Endothelial cell of umbilical vein (primary cell): ENCODE measurements at regions not wholly inside any gene's neighbourhood (a gene's known extent, or its start where the extent isn't known, plus 50 kb on each side); places are given as distances from the start of the nearest gene placed in this dataset.

Experiments
- BruUV-seq: library from RNA; stranded (reverse); fragments of 400-500 nt; replicated peaks from 2 replicates; lab custom pipeline; 2021; lab: Mats Ljungman, UMichigan
- CTCF ChIA-PET: fragments of 300-600, 350-600 bp; sonication (Branson Sonifier 250); formaldehyde crosslinking; loops from one replicate; lab custom pipeline; 2021; ENCODE audit warnings: antibody characterized with exemption, inconsistent platforms; lab: Charles Lee
- POLR2A ChIA-PET: fragments of 300-600, 350-600 bp; sonication (Branson Sonifier 250); formaldehyde crosslinking; loops from one replicate; lab custom pipeline; 2021; ENCODE audit warnings: antibody characterized with exemption, inconsistent platforms; lab: Charles Lee
- DNase-seq: peaks from one replicate; pipeline ENCODE4 v3.0.0-alpha.2; 2011; ENCODE audit warnings: low read depth, low spot score
- FAIRE-seq: peaks from 2 replicates; lab custom pipeline; 2011; peaks lifted over from hg19 to GRCh38; lab: Jason Lieb, UNC
- H2AFZ ChIP-seq: 2 replicates; pipeline ENCODE4 v1.6.0; 2012; ENCODE audit warnings: low read depth, low read length, control low read depth, inconsistent platforms
- H3K27ac ChIP-seq: 2 replicates; pipeline ENCODE4 v1.5.1; 2011; ENCODE audit warnings: low read depth, mild to moderate bottlenecking, control low read depth, low read length, moderate library complexity; ENCODE audit not compliant: insufficient read depth
- H3K27me3 ChIP-seq, 2 experiments: 2 replicates each; pipeline versions ENCODE4 v1.6.0 to v1.6.1; 2011; ENCODE audit warnings: low read length in 2 of 2, mixed read lengths in 1 of 2; ENCODE audit not compliant: control insufficient read depth in 2 of 2, insufficient read depth in 2 of 2
- H3K36me3 ChIP-seq, 2 experiments: 2 replicates in 1 of 2; 3 replicates in 1 of 2; pipeline ENCODE4 v1.5.1; 2011; ENCODE audit warnings: low read length in 2 of 2, mild to moderate bottlenecking in 1 of 2, moderate library complexity in 1 of 2; ENCODE audit not compliant: control insufficient read depth in 2 of 2, insufficient read depth in 2 of 2; ENCODE audit errors: extremely low read depth in 1 of 2
- H3K4me1 ChIP-seq: 3 replicates; pipeline ENCODE4 v1.5.1; 2011; ENCODE audit warnings: mild to moderate bottlenecking, low read length; ENCODE audit not compliant: control insufficient read depth, insufficient read depth; ENCODE audit errors: extremely low read depth
- H3K4me2 ChIP-seq: 2 replicates; pipeline ENCODE4 v1.6.1; 2011; ENCODE audit warnings: low read length, control low read depth, mixed read lengths; ENCODE audit not compliant: insufficient read depth
- H3K4me3 ChIP-seq, 3 experiments: fragments of 200-600 bp in 1 of 3; sonication (generic), shearing (Covaris generic) in 1 of 3; replicated peaks in 1 of 3; 2 replicates each; pipeline ENCODE4 v1.5.1; 2011 to 2016; ENCODE audit warnings: control low read depth in 3 of 3, low read length in 3 of 3, mild to moderate bottlenecking in 2 of 3, inconsistent platforms in 1 of 3, low read depth in 1 of 3, moderate library complexity in 1 of 3; ENCODE audit not compliant: insufficient read depth in 1 of 3
- H3K79me2 ChIP-seq: 2 replicates; pipeline ENCODE4 v1.6.0; 2012; ENCODE audit warnings: low read length, inconsistent platforms; ENCODE audit not compliant: control insufficient read depth, insufficient read depth
- H3K9ac ChIP-seq: replicated peaks from 2 replicates; pipeline ENCODE3; 2011; ENCODE audit warnings: low read length, control low read depth; ENCODE audit not compliant: insufficient read depth; ENCODE audit errors: extremely low read depth
- H3K9me1 ChIP-seq: replicated peaks from 3 replicates; pipeline ENCODE4 v1.6.0; 2011; ENCODE audit warnings: mild to moderate bottlenecking, low read length; ENCODE audit not compliant: control insufficient read depth, insufficient read depth; ENCODE audit errors: extremely low read depth
- H3K9me3 ChIP-seq: replicated peaks from 2 replicates; pipeline ENCODE4 v1.5.1; 2012; ENCODE audit warnings: low read length, inconsistent platforms; ENCODE audit not compliant: control insufficient read depth, insufficient read depth
- H4K20me1 ChIP-seq: replicated peaks from 2 replicates; pipeline ENCODE3; 2011; ENCODE audit warnings: mild to moderate bottlenecking, low read length; ENCODE audit not compliant: control insufficient read depth, insufficient read depth; ENCODE audit errors: extremely low read depth
- CTCF ChIP-seq, 2 donors: IDR thresholded peaks; 1 replicate in 1 of 2; 2 replicates in 1 of 2; pipeline ENCODE4 v1.5.1; 2011; ENCODE audit warnings: low read length in 2 of 2, mild to moderate bottlenecking in 2 of 2, moderate library complexity in 2 of 2, control low read depth in 1 of 2, inconsistent platforms in 1 of 2, low read depth in 1 of 2; ENCODE audit not compliant: insufficient read depth in 1 of 2; ENCODE audit errors: extremely low read depth in 1 of 2
- EZH2 ChIP-seq: IDR thresholded peaks from 2 replicates; pipeline ENCODE4 v1.6.1; 2012; ENCODE audit warnings: borderline replicate concordance, low read depth, mild to moderate bottlenecking, moderate library complexity, low read length, inconsistent platforms; ENCODE audit not compliant: severe bottlenecking
- FOS ChIP-seq: IDR thresholded peaks from 2 replicates; pipeline ENCODE4 v1.6.1; 2011; ENCODE audit warnings: mild to moderate bottlenecking, low read length, moderate library complexity, borderline replicate concordance; ENCODE audit not compliant: insufficient read depth
- GATA2 ChIP-seq: IDR thresholded peaks from 2 replicates; pipeline ENCODE4 v1.7.0; 2011; ENCODE audit warnings: low read depth, mild to moderate bottlenecking, moderate library complexity, mixed read lengths, low read length; ENCODE audit not compliant: insufficient read length, insufficient read depth
- JUN ChIP-seq: IDR thresholded peaks from 2 replicates; pipeline ENCODE4 v1.6.1; 2011; ENCODE audit warnings: borderline replicate concordance, low read depth; ENCODE audit not compliant: insufficient read length, insufficient read depth
- MAX ChIP-seq: IDR thresholded peaks from 2 replicates; pipeline ENCODE4 v1.6.1; 2011; ENCODE audit not compliant: insufficient read depth, insufficient read length
- MYC ChIP-seq: IDR thresholded peaks from one replicate; pipeline ENCODE4 v1.6.1; 2011; ENCODE audit warnings: mild to moderate bottlenecking, low read depth, low read length
- POLR2A ChIP-seq: IDR thresholded peaks from 2 replicates; pipeline ENCODE4 v1.6.1; 2012; ENCODE audit warnings: low read depth, mild to moderate bottlenecking, control low read depth, low read length
- POLR2AphosphoS5 ChIP-seq: IDR thresholded peaks from 2 replicates; pipeline ENCODE4 v1.6.1; 2012; ENCODE audit warnings: low read depth, mild to moderate bottlenecking, control low read depth, low read length, moderate library complexity; ENCODE audit not compliant: insufficient read depth
- dilution Hi-C: fragments of 300-500 bp; cut with MboI; formaldehyde crosslinking; loops from one replicate; pipeline ENCODE4 v1.15.0; 2019; ENCODE audit warnings: low sequenced_read_pairs; ENCODE audit not compliant: extremely low pct_ligation_motif_present
- intact Hi-C: fragments of 100-400 bp; cut with micrococcal nuclease; formaldehyde crosslinking; loops from one replicate; pipeline ENCODE4 v1.10.0; 2022

GRCh38 chr11:37006563-37006962, 408.5 kb upstream of the RAG2 start:
- H3K4me3 ChIP-seq = no peak overlapping the region
- no TSS peak for BruUV-seq
- no peaks in the 10 kb centered on the region for H3K36me3 ChIP-seq
- dilution Hi-C loops = no loop called here
- ChIA-PET POLR2A (no interaction called here), CTCF (no interaction called here)
- no peak overlapping the region for H2AFZ ChIP-seq
- no peak overlapping the region for H3K9ac ChIP-seq
- H3K27ac ChIP-seq = no peak overlapping the region
- no peak for TF ChIP-seq JUN
- TF ChIP-seq EZH2 = no peak
- TF ChIP-seq POLR2A = no peak
- no peak for TF ChIP-seq POLR2AphosphoS5
- no peak for TF ChIP-seq MAX
- TF ChIP-seq MYC = no peak
- TF ChIP-seq FOS = no peak
- TF ChIP-seq GATA2 = no peak
- no peak for TF ChIP-seq CTCF (IDR thresholded peaks at IDR 0.05; ENCODE audit: extremely low read depth in 1 of 2, insufficient read depth in 1 of 2, low read depth in 1 of 2, low read length in 2 of 2)
- no peaks in the 10 kb centered on the region for H3K4me1 ChIP-seq
- no peaks in the 10 kb centered on the region for H3K79me2 ChIP-seq
- no peaks in the 10 kb centered on the region for H3K9me3 ChIP-seq
- no peaks in the 10 kb centered on the region for H3K27me3 ChIP-seq
- no peak for FAIRE-seq
- no peaks in the 10 kb centered on the region for H3K9me1 ChIP-seq
- no peak overlapping the region for H3K4me2 ChIP-seq
- no peaks in the 10 kb centered on the region for H4K20me1 ChIP-seq
- no peak for DNase-seq
- intact Hi-C loops = no loop called here
